ENCODE measurements at regions not wholly inside any gene's neighbourhood (a gene's known extent, or its start where the extent isn't known, plus 50 kb on each side); places are given as distances from the start of the nearest gene placed in this dataset.

DNA sequence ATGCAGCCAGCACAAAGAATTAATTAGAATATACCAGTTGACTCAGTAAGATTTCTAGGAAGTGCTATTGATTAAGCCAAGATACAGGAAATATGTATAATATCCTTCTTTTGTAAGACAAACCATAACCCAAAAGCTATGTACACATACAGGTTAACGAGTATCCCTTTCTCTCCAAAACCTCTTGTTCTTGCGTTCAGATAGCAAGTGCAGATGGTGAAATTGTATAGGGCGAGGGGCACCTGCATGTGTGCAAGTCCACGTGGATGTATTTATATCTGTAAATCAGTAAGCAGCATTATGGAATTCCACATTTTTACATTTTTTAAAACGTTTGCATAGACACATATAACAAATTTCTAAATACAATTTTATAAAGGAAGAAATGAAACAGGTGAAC is 228.6 kb downstream of the TBXT start:
- no peak overlapping the region for H3K9ac ChIP-seq (ENCODE audit: low read depth in 2 of 2, low read length in 2 of 2)
- H3K4me3 ChIP-seq, result no peak overlapping the region
- H3K27me3 ChIP-seq, result no peaks in the 10 kb centered on the region
- intact Hi-C loops (cut with DNase I), result no loop called here
- TF ChIP-seq, protein P1, sequence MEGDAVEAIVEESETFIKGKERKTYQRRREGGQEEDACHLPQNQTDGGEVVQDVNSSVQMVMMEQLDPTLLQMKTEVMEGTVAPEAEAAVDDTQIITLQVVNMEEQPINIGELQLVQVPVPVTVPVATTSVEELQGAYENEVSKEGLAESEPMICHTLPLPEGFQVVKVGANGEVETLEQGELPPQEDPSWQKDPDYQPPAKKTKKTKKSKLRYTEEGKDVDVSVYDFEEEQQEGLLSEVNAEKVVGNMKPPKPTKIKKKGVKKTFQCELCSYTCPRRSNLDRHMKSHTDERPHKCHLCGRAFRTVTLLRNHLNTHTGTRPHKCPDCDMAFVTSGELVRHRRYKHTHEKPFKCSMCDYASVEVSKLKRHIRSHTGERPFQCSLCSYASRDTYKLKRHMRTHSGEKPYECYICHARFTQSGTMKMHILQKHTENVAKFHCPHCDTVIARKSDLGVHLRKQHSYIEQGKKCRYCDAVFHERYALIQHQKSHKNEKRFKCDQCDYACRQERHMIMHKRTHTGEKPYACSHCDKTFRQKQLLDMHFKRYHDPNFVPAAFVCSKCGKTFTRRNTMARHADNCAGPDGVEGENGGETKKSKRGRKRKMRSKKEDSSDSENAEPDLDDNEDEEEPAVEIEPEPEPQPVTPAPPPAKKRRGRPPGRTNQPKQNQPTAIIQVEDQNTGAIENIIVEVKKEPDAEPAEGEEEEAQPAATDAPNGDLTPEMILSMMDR (IDR thresholded peaks at IDR 0.05), result no peak
- H3K4me1 ChIP-seq, result no peaks in the 10 kb centered on the region
- H3K27ac ChIP-seq, result no peak overlapping the region
- H3K36me3 ChIP-seq, result no peaks in the 10 kb centered on the region
- no peaks in the 10 kb centered on the region for H3K9me3 ChIP-seq
- no peak for DNase-seq

- H3K36me3 ChIP-seq, result no peaks in the 10 kb centered on the region
- no peaks in the 10 kb centered on the region for H3K4me1 ChIP-seq
- intact Hi-C loops (cut with DNase I), result no loop called here
- no peak overlapping the region for H3K4me3 ChIP-seq
- DNase-seq, result no peak
- no peak overlapping the region for H3K27ac ChIP-seq
- H3K27me3 ChIP-seq, result no peaks in the 10 kb centered on the region
- no peaks in the 10 kb centered on the region for H3K9me3 ChIP-seq
- no peak overlapping the region for H3K9ac ChIP-seq (ENCODE audit: low read depth in 2 of 2, low read length in 2 of 2)
- TF ChIP-seq, protein P1 (IDR thresholded peaks at IDR 0.05), result no peak
These were observed 229.9 kb downstream of the TBXT start for GRCh38 chr6:165937564-165938358.

DNA sequence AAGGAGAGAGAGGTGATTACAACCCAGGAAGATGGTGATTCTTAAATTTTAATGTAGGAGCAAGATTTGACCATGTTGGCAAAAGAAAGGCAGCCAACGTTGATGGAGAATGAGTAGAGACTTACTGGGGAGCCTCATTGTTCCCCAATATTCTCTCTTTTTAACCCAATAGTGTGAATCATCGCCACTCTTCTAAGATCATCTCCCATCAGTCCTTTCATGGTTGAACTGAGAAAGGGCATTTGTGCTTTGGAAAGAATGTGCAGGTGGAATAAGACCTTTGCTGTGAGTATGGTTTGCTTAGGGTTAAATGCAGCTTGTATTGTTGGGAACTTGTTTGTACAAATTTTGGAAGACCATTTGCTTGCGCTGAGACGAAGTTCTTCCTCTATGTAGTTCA is 231.0 kb downstream of the TBXT start:
- no peak overlapping the region for H3K27ac ChIP-seq
- H3K4me1 ChIP-seq, result no peaks in the 10 kb centered on the region
- no peaks in the 10 kb centered on the region for H3K9me3 ChIP-seq
- DNase-seq, result no peak
- no peak overlapping the region for H3K4me3 ChIP-seq
- TF ChIP-seq, protein P1 (IDR thresholded peaks at IDR 0.05), result no peak
- H3K27me3 ChIP-seq, result no peaks in the 10 kb centered on the region
- intact Hi-C loops (cut with DNase I), result no loop called here
- no peaks in the 10 kb centered on the region for H3K36me3 ChIP-seq
- no peak overlapping the region for H3K9ac ChIP-seq (ENCODE audit: low read depth in 2 of 2, low read length in 2 of 2)

GRCh38 chr6:165936096-165936495 is 231.6 kb downstream of the TBXT start:
- Histone ChIP-seq H3K36me3 (no peaks in the 10 kb centered on the region), H3K4me3 (no peak overlapping the region), H3K9ac (ENCODE audit: low read depth in 2 of 2, low read length in 2 of 2) (no peak overlapping the region), H3K9me3 (no peaks in the 10 kb centered on the region), H3K27ac (no peak overlapping the region), H3K4me1 (no peaks in the 10 kb centered on the region), H3K27me3 (no peaks in the 10 kb centered on the region)
- intact Hi-C loops (cut with DNase I), result no loop called here
- DNase-seq, result no peak
- TF ChIP-seq, protein P1 (IDR thresholded peaks at IDR 0.05), result no peak

GRCh38 chr6:165931675-165932074 is 236.0 kb downstream of the TBXT start:
- H3K27me3 ChIP-seq, result no peaks in the 10 kb centered on the region
- no peaks in the 10 kb centered on the region for H3K9me3 ChIP-seq
- no peak overlapping the region for H3K4me3 ChIP-seq
- TF ChIP-seq, protein P1 (IDR thresholded peaks at IDR 0.05), result no peak
- no peak overlapping the region for H3K27ac ChIP-seq
- H3K4me1 ChIP-seq, result no peaks in the 10 kb centered on the region
- no peaks in the 10 kb centered on the region for H3K36me3 ChIP-seq
- no peak for DNase-seq
- no peak overlapping the region for H3K9ac ChIP-seq (ENCODE audit: low read depth in 2 of 2, low read length in 2 of 2)
- intact Hi-C loops (cut with DNase I), result no loop called here

Data from colonic mucosa (tissue), 4 donors.